ENCODE measurements at regions not wholly inside any gene's neighbourhood (a gene's known extent, or its start where the extent isn't known, plus 50 kb on each side); places are given as distances from the start of the nearest gene placed in this dataset.

- no peak for DNase-seq
Observed at GRCh38 chr13:34343413-34343940, 525.5 kb downstream of the RFC3 start.

DNA sequence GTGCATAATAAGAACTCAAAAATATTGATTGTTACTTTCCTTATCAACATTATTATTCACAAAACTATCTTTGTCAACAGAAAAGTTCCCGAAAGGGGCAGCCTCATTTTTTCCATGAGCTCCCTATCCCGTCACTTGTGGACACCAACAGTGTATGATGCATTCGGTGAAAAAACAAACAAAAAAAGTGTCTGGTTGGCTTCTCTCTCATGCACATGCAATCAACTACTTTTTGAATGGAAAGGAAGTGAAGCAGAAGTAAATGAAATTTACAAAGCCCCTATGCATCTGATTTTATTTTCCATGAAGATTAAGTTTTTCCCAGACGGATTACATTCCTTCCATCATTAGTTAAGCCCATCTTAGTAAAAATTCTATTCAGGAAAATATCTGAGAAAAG is 526.9 kb downstream of the RFC3 start:
- no peak for DNase-seq

GRCh38 chr13:34345258-34345965 is 527.5 kb downstream of the RFC3 start:
- DNase-seq: no peak

GRCh38 chr13:34346626-34347025 is 528.7 kb downstream of the RFC3 start:
- no peak for DNase-seq

GRCh38 chr13:34347784-34348573 is 530.0 kb downstream of the RFC3 start:
- no peak for DNase-seq

GRCh38 chr13:34349091-34349722 is 531.3 kb downstream of the RFC3 start:
- DNase-seq: no peak

DNA sequence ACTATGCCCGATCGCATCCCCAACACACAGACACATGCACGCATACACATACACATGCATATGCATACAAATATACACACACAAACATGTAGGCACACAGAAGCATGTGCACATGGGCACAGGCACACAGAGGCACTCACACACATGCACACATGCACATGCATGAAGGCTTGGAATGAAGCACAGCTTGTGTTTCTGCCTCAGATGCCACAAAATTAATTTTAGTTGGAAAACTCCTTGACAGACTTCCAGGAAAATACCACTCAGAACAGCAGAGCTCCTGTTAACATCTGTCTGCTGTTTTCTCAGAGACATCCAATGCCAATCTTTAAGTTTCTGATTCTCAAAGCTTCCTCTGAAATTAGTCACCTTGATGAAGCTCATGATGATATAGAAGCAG is 532.7 kb downstream of the RFC3 start:
- no peak for DNase-seq

DNA sequence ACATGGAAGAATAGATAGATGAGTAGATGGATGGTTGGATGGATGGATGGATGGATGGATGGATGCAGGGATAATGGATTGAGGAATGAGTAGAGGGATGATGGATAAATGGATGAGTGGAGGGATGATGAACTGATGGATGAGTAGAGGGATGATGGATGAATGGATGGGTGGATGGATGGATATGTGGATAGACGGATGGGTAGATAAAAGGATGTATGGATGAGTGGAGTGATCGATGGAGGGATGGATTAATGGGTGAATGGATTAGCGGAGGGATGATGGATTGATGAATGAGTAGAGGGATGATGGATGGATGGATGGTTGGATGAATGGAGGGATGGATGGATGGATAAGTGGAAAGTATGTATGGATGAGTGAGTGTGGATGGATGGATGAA is 533.2 kb downstream of the RFC3 start:
- DNase-seq: no peak

- DNase-seq: no peak
Observed at GRCh38 chr13:34352958-34353357, 535.0 kb downstream of the RFC3 start.

DNA sequence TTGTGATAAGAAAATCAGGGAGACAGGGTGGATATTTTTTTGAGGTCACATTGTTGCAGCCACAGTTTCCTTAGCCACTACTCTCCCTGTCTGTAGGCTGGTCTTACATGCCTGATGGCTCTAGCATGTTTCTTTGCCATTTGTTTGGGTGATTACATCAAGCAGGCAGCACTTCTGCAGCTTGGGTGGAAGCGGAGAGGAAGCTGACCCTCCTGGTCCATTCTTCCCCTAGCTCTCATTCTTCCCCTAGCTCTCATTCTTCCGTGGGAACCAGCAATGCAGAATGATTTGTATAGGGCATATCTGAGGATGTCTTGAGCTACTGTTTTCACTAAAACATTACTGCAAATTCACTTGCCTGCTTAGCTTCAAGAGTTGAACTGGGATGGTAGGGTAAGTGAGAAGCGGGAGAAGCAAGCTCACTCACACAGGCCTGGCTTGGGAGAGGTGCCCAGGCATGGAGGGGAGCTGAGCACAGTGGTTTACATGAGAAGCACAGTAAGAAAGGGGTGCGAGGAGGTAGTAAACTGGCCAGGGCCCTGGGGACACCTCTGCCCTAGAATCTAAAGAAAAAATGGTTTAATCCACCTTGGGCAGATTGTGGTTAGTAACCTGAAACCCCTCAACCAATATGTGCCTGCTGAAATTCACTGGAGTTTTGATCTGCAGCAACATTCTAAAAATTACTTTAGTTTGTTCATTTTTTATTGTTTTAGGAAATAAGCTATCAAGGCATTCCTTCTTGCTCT is 538.9 kb downstream of the RFC3 start:
- no peak for DNase-seq

- no peak for DNase-seq
Observed at GRCh38 chr13:34357435-34358232, 539.7 kb downstream of the RFC3 start.

- no peak for DNase-seq
Observed at GRCh38 chr13:34358811-34359513, 541.0 kb downstream of the RFC3 start.

DNA sequence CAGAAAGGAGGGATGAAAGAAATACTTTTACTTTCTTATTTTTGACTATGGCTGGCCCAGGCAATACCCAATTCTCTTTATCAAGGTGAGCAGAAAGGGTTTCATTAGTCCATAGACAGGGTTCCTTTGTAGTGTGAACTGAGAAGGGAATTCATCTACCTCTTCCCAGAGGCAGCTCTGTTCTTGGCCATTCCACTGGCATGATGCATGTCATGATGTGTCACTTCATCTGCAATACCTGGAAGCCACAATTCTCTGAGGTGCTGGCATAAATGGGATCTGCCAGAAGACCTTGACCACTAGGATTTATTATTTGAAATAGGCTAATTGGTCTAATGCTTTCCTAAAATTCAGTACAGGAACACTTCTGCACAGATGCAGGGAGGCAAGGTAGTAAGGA is 542.8 kb downstream of the RFC3 start:
- DNase-seq: no peak

DNA sequence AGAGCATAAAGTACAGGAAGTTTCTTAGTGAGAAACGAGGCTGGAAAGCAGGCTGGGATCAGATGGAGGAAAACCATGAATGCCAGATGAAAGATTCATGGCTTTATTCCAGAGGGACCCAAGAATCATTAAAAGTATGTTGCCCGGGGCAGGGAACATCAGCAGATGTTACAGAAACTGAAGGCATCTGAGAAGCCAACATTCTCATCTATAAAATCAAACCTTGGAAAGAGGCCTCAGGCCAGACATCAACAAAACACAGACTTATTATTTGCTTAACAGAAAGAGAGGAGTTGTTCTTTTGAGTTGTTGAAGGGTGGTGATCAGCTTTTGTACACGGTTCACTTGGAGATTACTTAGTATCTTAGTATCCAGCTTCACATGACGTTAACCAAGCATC is 543.6 kb downstream of the RFC3 start:
- DNase-seq: no peak

- DNase-seq: no peak
Observed at GRCh38 chr13:34363266-34363665, 545.3 kb downstream of the RFC3 start.

GRCh38 chr13:34364633-34365032 is 546.7 kb downstream of the RFC3 start:
- DNase-seq: no peak

DNA sequence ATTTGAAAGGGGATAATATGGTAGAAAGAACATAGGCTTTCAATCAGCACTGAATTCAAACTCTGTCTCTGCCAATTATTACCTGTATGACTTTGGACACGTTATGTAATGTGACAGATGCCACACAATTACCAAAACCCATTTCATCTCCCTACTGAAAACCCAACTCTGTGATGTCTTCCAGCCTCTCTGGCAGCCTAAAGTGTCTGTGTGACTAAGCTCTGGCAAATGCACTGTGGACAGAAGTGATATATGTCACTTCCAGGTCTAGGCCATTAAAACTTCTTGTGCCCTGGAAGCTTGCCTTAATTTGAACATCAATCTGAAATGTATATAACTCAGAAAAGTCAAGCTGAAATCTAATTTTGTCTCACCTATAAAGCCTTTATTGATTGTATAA is 552.0 kb downstream of the RFC3 start:
- no peak for DNase-seq

- no peak for DNase-seq
Observed at GRCh38 chr13:34371108-34371507, 553.2 kb downstream of the RFC3 start.

- DNase-seq: no peak
Observed at GRCh38 chr13:34371645-34372395, 553.9 kb downstream of the RFC3 start.

DNA sequence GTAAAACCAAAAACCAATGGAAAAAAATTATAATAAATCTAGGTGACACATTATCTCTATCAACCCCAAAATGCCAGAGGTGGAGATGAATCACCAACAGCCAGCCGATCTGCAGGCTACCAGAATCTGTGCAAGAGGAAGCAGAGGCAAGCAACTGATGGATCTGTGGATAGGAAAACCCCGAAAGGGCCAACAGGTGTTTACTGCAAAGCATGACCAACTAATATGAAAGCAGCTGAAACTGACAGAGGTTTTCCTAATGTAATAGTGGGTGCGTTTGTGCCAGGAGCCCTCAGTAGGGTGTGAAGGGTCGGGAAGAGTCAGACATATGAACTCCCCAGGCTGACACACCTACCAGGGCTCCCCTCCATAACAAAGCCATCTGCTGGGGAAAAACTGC is 554.6 kb downstream of the RFC3 start:
- no peak for DNase-seq

- no peak for DNase-seq
Observed at GRCh38 chr13:34376483-34376882, 558.5 kb downstream of the RFC3 start.
